Vagina (tissue), 2 donors: ENCODE measurements at regions not wholly inside any gene's neighbourhood (a gene's known extent, or its start where the extent isn't known, plus 50 kb on each side); places are given as distances from the start of the nearest gene placed in this dataset.
"Not testable (repeated sequence)": the region's sequence is repeated elsewhere in the genome, so short reads cannot be mapped to it uniquely, and the experiment has no call there.

ENCODE experiments used
- DNase-seq, 2 donors: peaks; one replicate each; pipeline ENCODE4 v3.0.0-alpha.2; 2017; ENCODE audit errors: extremely low spot score in 2 of 2
- H3K27ac ChIP-seq: fragments of 200-600 bp; sonication (generic); one replicate; pipeline ENCODE4 v1.5.1; 2019
- H3K27me3 ChIP-seq: fragments of 200-600 bp; sonication (generic); one replicate; pipeline ENCODE4 v1.5.1; 2019
- H3K36me3 ChIP-seq, 2 donors: fragments of 200-600 bp; sonication (generic); one replicate each; pipeline ENCODE4 v1.5.1; 2017 to 2019
- H3K4me1 ChIP-seq: fragments of 200-600 bp; sonication (generic); one replicate; pipeline ENCODE4 v1.5.1; 2019
- H3K4me3 ChIP-seq, 2 donors: fragments of 200-600 bp; sonication (generic); 1 replicate in 1 of 2; 2 replicates in 1 of 2; pipeline ENCODE4 v1.5.1; 2016 to 2019
- H3K9me3 ChIP-seq: fragments of 200-600 bp; sonication (generic); one replicate; pipeline ENCODE4 v1.5.1; 2019
- POLR2A ChIP-seq, 2 donors: fragments of 450-650 bp; IDR thresholded peaks; one replicate each; pipeline ENCODE4 v1.6.1; 2017; ENCODE audit warnings: antibody characterized with exemption in 2 of 2, mild to moderate bottlenecking in 2 of 2, moderate library complexity in 2 of 2
- POLR2AphosphoS5 ChIP-seq, 2 donors: sonication (generic); formaldehyde crosslinking; IDR thresholded peaks; one replicate each; pipeline ENCODE4 v1.9.0; 2017; ENCODE audit warnings: antibody characterized with exemption in 2 of 2, mild to moderate bottlenecking in 2 of 2, low read depth in 1 of 2; ENCODE audit not compliant: insufficient read depth in 1 of 2
- intact Hi-C: fragments of 100-400 bp; cut with DNase I; formaldehyde crosslinking; loops from one replicate; pipeline ENCODE4 v1.15.1; 2023
- TF ChIP-seq, protein P1 (sequence below), 3 experiments: fragments of 450-650 bp in 2 of 3; fragments of 200-600 bp in 1 of 3; sonication (generic) in 1 of 3; IDR thresholded peaks; one replicate each; pipeline ENCODE4 v1.5.1; 2017 to 2019; ENCODE audit warnings: antibody characterized with exemption in 3 of 3, mild to moderate bottlenecking in 2 of 3, moderate library complexity in 2 of 3

GRCh38 chr6:98384801-98385200 is 449.6 kb upstream of the POU3F2 start:
- TF ChIP-seq, protein P1, sequence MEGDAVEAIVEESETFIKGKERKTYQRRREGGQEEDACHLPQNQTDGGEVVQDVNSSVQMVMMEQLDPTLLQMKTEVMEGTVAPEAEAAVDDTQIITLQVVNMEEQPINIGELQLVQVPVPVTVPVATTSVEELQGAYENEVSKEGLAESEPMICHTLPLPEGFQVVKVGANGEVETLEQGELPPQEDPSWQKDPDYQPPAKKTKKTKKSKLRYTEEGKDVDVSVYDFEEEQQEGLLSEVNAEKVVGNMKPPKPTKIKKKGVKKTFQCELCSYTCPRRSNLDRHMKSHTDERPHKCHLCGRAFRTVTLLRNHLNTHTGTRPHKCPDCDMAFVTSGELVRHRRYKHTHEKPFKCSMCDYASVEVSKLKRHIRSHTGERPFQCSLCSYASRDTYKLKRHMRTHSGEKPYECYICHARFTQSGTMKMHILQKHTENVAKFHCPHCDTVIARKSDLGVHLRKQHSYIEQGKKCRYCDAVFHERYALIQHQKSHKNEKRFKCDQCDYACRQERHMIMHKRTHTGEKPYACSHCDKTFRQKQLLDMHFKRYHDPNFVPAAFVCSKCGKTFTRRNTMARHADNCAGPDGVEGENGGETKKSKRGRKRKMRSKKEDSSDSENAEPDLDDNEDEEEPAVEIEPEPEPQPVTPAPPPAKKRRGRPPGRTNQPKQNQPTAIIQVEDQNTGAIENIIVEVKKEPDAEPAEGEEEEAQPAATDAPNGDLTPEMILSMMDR (IDR thresholded peaks at IDR 0.05), result no peak
- TF ChIP-seq POLR2AphosphoS5 (IDR thresholded peaks at IDR 0.05; ENCODE audit: insufficient read depth in 1 of 2, low read depth in 1 of 2) (no peak), POLR2A (IDR thresholded peaks at IDR 0.05) (no peak)
- H3K36me3 ChIP-seq, result no peaks in the 10 kb centered on the region
- H3K9me3 ChIP-seq, result no peaks in the 10 kb centered on the region
- intact Hi-C loops, result no loop called here
- no peak for DNase-seq
- H3K4me3 ChIP-seq, result no peak overlapping the region
- no peak overlapping the region for H3K27ac ChIP-seq
- no peaks in the 10 kb centered on the region for H3K4me1 ChIP-seq
- no peaks in the 10 kb centered on the region for H3K27me3 ChIP-seq

GRCh38 chr6:98395610-98396166 is 438.7 kb upstream of the POU3F2 start:
- H3K27ac ChIP-seq, result no peak overlapping the region
- no peak for DNase-seq
- no peak overlapping the region for H3K4me3 ChIP-seq
- no peaks in the 10 kb centered on the region for H3K9me3 ChIP-seq
- TF ChIP-seq POLR2AphosphoS5 (IDR thresholded peaks at IDR 0.05; ENCODE audit: insufficient read depth in 1 of 2, low read depth in 1 of 2) (no peak), POLR2A (IDR thresholded peaks at IDR 0.05) (no peak)
- TF ChIP-seq, protein P1 (IDR thresholded peaks at IDR 0.05), result no peak
- intact Hi-C loops, result no loop called here
- no peaks in the 10 kb centered on the region for H3K4me1 ChIP-seq
- H3K36me3 ChIP-seq, result no peaks in the 10 kb centered on the region
- no peaks in the 10 kb centered on the region for H3K27me3 ChIP-seq

- no peaks in the 10 kb centered on the region for H3K27me3 ChIP-seq
- H3K27ac ChIP-seq, result no peak overlapping the region
- H3K36me3 ChIP-seq, result no peaks in the 10 kb centered on the region
- no peak for DNase-seq
- no peak overlapping the region for H3K4me3 ChIP-seq
- intact Hi-C loops, result no loop called here
- TF ChIP-seq POLR2AphosphoS5 (IDR thresholded peaks at IDR 0.05; ENCODE audit: insufficient read depth in 1 of 2, low read depth in 1 of 2) (no peak), POLR2A (IDR thresholded peaks at IDR 0.05) (no peak)
- TF ChIP-seq, protein P1 (IDR thresholded peaks at IDR 0.05), result no peak
- H3K4me1 ChIP-seq, result no peaks in the 10 kb centered on the region
- no peaks in the 10 kb centered on the region for H3K9me3 ChIP-seq
Measured at GRCh38 chr6:98416027-98416426, 418.3 kb upstream of the POU3F2 start.

DNA sequence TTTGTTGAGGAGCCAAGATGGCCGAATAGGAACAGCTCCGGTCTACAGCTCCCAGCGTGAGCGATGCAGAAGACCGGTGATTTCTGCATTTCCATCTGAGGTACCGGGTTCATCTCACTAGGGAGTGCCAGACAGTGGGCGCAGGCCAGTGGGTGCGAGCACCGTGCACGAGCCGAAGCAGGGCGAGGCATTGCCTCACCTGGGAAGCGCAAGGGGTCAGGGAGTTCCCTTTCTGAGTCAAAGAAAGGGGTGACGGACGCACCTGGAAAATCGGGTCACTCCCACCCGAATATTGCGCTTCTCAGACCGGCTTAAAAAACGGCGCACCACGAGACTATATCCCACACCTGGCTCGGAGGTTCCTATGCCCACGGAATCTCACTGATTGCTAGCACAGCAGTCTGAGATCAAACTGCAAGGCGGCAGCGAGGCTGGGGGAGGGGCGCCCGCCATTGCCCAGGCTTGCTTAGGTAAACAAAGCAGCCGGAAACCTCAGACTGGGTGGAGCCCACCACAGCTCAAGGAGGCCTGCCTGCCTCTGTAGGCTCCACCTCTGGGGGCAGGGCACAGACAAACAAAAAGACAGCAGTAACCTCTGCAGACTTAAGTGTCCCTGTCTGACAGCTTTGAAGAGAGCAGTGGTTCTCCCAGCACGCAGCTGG is 417.7 kb upstream of the POU3F2 start:
- H3K36me3 ChIP-seq, intact Hi-C loops, H3K9me3 ChIP-seq, H3K4me3 ChIP-seq, H3K27me3 ChIP-seq, H3K27ac ChIP-seq, DNase-seq, H3K4me1 ChIP-seq: not testable (repeated sequence)

DNA sequence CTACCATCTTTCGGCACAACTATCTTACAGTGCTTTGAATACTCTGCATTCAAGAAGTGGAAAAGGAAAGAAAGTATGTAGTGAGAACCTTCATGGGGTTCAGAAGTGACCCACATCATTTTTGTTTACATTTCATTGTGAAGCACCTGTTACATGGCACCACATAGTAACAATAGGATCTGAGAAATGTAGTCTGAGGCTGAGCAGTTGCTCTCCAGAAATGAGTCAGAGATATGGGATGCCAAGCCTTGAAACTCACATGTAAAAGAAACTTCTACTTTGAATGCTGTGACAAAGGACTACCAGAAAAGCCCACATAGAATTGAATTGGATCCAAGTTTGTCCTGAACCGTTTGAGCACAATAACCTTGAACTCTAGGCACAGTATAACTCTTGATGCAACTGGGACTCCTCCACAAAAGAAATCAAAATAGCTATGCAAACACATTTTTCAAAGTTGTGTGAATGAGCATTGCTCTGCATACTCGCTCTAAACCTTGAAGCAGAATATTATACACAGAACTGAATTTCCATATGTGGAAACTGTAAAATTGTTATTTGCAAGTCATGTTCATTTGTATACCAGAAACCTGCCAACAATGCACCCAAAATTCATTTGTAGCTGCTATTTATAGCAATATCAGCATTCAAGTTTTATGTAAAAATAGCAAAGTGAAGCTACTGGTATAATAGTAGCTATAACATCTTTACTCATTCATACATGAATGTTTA is 400.9 kb upstream of the POU3F2 start:
- H3K4me1 ChIP-seq, result no peaks in the 10 kb centered on the region
- DNase-seq, result no peak
- intact Hi-C loops, result no loop called here
- H3K27ac ChIP-seq, result no peak overlapping the region
- no peaks in the 10 kb centered on the region for H3K9me3 ChIP-seq
- no peaks in the 10 kb centered on the region for H3K27me3 ChIP-seq
- TF ChIP-seq, protein P1 (IDR thresholded peaks at IDR 0.05), result no peak
- no peak for TF ChIP-seq POLR2A (IDR thresholded peaks at IDR 0.05)
- no peak for TF ChIP-seq POLR2AphosphoS5 (IDR thresholded peaks at IDR 0.05; ENCODE audit: insufficient read depth in 1 of 2, low read depth in 1 of 2)
- no peaks in the 10 kb centered on the region for H3K36me3 ChIP-seq
- H3K4me3 ChIP-seq, result no peak overlapping the region
